Fibroblast of lung (primary cell): ENCODE measurements at regions not wholly inside any gene's neighbourhood (a gene's known extent, or its start where the extent isn't known, plus 50 kb on each side); places are given as distances from the start of the nearest gene placed in this dataset.

Experiments used
- DNase-seq, 2 donors: peaks; one replicate each; pipeline versions ENCODE4 v3.0.0 to v3.0.0-alpha.2; 2010; ENCODE audit warnings: low read depth in 2 of 2
- H2AFZ ChIP-seq: 2 replicates; pipeline ENCODE4 v1.5.1; 2012; ENCODE audit warnings: low read length, control low read depth, inconsistent platforms
- H3K27ac ChIP-seq: 2 replicates; pipeline ENCODE4 v1.5.1; 2011; ENCODE audit warnings: low read length, control low read depth; ENCODE audit not compliant: insufficient read depth
- H3K27me3 ChIP-seq: 2 replicates; pipeline ENCODE4 v1.5.1; 2011; ENCODE audit warnings: mild to moderate bottlenecking, low read length; ENCODE audit not compliant: control insufficient read depth, insufficient read depth
- H3K36me3 ChIP-seq: 2 replicates; pipeline ENCODE4 v1.5.1; 2011; ENCODE audit warnings: low read length; ENCODE audit not compliant: control insufficient read depth, insufficient read depth
- H3K4me1 ChIP-seq: 2 replicates; pipeline ENCODE4 v1.5.1; 2011; ENCODE audit warnings: low read length; ENCODE audit not compliant: control insufficient read depth, insufficient read depth; ENCODE audit errors: extremely low read depth
- H3K4me2 ChIP-seq: 2 replicates; pipeline ENCODE4 v1.5.1; 2011; ENCODE audit warnings: low read length, control low read depth; ENCODE audit not compliant: insufficient read depth; ENCODE audit errors: extremely low read depth
- H3K4me3 ChIP-seq, 4 experiments: fragments of 200-600 bp in 1 of 4; sonication (generic) in 1 of 4; replicated peaks in 1 of 4; 2 replicates each; pipeline ENCODE4 v1.5.1; 2011 to 2016; ENCODE audit warnings: low read length in 4 of 4, low read depth in 3 of 4, mild to moderate bottlenecking in 3 of 4, control low read depth in 2 of 4, inconsistent platforms in 1 of 4, mixed read lengths in 1 of 4; ENCODE audit not compliant: insufficient read depth in 1 of 4; ENCODE audit errors: control extremely low read depth in 1 of 4
- H3K79me2 ChIP-seq: 2 replicates; pipeline ENCODE4 v1.5.1; 2012; ENCODE audit warnings: mild to moderate bottlenecking, low read length, inconsistent platforms; ENCODE audit not compliant: control insufficient read depth, insufficient read depth
- H3K9ac ChIP-seq: 2 replicates; pipeline ENCODE4 v1.5.1; 2011; ENCODE audit warnings: mild to moderate bottlenecking, low read length, control low read depth; ENCODE audit not compliant: insufficient read depth
- H3K9me3 ChIP-seq: 2 replicates; pipeline ENCODE4 v1.5.1; 2012; ENCODE audit warnings: low read depth, low read length; ENCODE audit not compliant: control insufficient read depth, insufficient read depth
- H4K20me1 ChIP-seq: 2 replicates; pipeline ENCODE4 v1.5.1; 2011; ENCODE audit warnings: low read length; ENCODE audit not compliant: control insufficient read depth, insufficient read depth; ENCODE audit errors: extremely low read depth
- EZH2 ChIP-seq: IDR thresholded peaks from 2 replicates; pipeline ENCODE4 v1.5.1; 2012; ENCODE audit warnings: low read length, control low read depth, mild to moderate bottlenecking; ENCODE audit errors: missing control alignments
- TF ChIP-seq, protein P1 (sequence below), 2 donors: IDR thresholded peaks in 1 of 2; conservative IDR thresholded peaks in 1 of 2; 1 replicate in 1 of 2; 2 replicates in 1 of 2; pipeline ENCODE4 v1.5.1; 2011 to 2012; ENCODE audit warnings: low read length in 2 of 2, control low read depth in 1 of 2, inconsistent platforms in 1 of 2, low read depth in 1 of 2, mild to moderate bottlenecking in 1 of 2

DNA sequence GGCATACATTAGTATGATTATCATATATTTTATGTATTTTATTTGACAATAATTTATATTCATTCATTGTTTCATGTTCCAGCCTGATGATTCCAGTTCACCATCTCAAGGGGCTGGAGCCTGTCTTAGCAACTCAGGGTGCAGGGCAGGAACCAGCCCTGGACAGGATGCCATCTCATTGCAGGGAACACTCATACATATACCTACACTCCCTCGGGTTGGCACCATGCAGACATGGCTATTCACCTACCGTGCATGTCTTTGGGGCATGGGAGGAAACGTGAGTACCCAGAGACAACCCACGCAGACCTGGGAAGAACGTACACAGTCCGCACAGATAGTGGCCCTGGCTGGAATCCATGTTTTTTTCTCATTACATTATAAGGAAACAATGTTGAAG, 151.0 kb upstream of the ZNF536 start:
- Histone ChIP-seq H3K4me3 (no peak overlapping the region), H3K79me2 (no peaks in the 10 kb centered on the region), H3K27ac (no peak overlapping the region), H3K9me3 (no peaks in the 10 kb centered on the region), H3K9ac (no peak overlapping the region), H3K27me3 (peaks cover 3% of the 10 kb centered on the region), H2AFZ (no peak overlapping the region), H3K4me2 (no peak overlapping the region), H3K4me1 (no peaks in the 10 kb centered on the region), H3K36me3 (no peaks in the 10 kb centered on the region), H4K20me1 (no peaks in the 10 kb centered on the region)
- DNase-seq = no peak
- no peak for TF ChIP-seq EZH2
- TF ChIP-seq, protein P1, sequence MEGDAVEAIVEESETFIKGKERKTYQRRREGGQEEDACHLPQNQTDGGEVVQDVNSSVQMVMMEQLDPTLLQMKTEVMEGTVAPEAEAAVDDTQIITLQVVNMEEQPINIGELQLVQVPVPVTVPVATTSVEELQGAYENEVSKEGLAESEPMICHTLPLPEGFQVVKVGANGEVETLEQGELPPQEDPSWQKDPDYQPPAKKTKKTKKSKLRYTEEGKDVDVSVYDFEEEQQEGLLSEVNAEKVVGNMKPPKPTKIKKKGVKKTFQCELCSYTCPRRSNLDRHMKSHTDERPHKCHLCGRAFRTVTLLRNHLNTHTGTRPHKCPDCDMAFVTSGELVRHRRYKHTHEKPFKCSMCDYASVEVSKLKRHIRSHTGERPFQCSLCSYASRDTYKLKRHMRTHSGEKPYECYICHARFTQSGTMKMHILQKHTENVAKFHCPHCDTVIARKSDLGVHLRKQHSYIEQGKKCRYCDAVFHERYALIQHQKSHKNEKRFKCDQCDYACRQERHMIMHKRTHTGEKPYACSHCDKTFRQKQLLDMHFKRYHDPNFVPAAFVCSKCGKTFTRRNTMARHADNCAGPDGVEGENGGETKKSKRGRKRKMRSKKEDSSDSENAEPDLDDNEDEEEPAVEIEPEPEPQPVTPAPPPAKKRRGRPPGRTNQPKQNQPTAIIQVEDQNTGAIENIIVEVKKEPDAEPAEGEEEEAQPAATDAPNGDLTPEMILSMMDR (conservative IDR thresholded peaks at IDR 0.05 in 1 of 2, IDR thresholded peaks at IDR 0.05 in 1 of 2; ENCODE audit: low read depth in 1 of 2, low read length in 2 of 2) = no peak

DNA sequence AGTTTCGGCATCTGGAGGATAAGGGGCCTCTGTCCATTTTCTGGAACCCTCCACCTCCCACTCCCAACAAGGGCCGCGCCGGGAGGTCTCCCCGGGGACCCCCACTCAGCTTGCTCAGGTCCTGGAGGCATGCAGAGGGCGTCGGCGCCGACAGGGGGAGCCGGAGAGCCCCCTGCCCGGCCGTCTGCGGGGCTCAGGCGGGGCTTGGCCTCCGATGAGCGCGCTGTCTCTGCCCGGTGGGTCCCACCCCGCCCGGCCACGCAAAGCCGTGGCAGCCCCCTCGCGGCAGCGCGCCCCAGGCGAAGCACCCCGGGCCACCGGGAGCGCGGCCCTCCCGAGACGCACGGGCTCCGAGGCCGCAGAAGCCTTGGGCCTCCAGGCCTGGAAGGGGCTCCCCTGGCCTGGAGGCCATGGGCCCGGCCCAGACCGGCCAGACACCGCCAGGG, 149.7 kb upstream of the ZNF536 start:
- no peaks in the 10 kb centered on the region for H3K9me3 ChIP-seq
- H4K20me1 ChIP-seq = no peaks in the 10 kb centered on the region
- no peak overlapping the region for H3K9ac ChIP-seq
- no peak for DNase-seq
- H3K4me1 ChIP-seq = peaks cover 2% of the 10 kb centered on the region
- no peak overlapping the region for H3K27ac ChIP-seq
- no peak overlapping the region for H3K4me2 ChIP-seq
- H3K4me3 ChIP-seq = no peak overlapping the region
- H3K79me2 ChIP-seq = no peaks in the 10 kb centered on the region
- peaks cover 13% of the 10 kb centered on the region for H3K27me3 ChIP-seq
- TF ChIP-seq EZH2 = no peak
- TF ChIP-seq, protein P1 (conservative IDR thresholded peaks at IDR 0.05 in 1 of 2, IDR thresholded peaks at IDR 0.05 in 1 of 2; ENCODE audit: low read depth in 1 of 2, low read length in 2 of 2) = peak in 1 of 2 donors; percentile 33
- H3K36me3 ChIP-seq = no peaks in the 10 kb centered on the region
- no peak overlapping the region for H2AFZ ChIP-seq

DNA sequence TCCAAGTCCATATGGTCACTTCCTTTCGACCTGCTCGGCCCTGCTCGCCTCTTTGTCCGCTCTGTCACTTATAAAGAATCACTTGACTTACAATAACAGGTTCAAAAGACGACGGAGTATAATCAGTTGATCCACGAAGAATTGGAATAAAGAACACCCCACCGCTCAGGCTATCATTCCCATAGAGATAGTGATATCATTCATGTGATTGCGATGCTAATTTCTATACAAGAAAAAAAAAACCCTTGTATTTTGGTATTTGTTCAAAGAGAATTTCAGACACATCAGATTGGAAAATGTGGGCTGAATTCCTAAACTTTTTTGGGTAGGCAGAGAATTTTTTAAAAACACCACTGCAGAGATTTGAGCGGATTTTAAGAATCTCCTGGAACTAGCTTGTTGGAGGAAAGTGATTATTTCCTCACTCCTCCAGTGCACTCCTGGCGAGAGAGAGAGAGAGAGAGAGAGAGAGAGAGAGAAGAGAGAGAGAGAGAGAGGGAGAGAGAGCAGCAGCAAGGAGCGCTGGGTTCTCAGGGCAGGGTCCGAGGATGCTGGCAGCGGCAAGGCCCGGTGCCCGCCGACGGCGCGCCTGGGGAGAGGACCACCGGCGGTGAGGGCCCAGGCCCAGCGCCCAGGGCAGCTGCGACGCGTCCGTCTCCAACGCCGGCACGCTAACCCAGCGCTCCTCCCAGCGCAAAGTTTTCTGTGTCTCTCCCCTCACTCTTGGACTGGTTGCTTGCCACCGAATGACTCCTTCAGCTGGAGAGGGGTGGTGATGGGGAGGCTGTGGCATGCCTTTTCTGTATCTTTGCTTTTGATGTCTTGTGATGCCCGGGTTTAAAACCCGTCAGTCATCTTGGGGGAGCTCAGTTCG, 149.0 kb upstream of the ZNF536 start:
- no peaks in the 10 kb centered on the region for H3K9me3 ChIP-seq
- no peak overlapping the region for H2AFZ ChIP-seq
- H3K4me3 ChIP-seq = no peak overlapping the region
- no peak overlapping the region for H3K27ac ChIP-seq
- H3K9ac ChIP-seq = no peak overlapping the region
- TF ChIP-seq, protein P1 (conservative IDR thresholded peaks at IDR 0.05 in 1 of 2, IDR thresholded peaks at IDR 0.05 in 1 of 2; ENCODE audit: low read depth in 1 of 2, low read length in 2 of 2) = no peak
- TF ChIP-seq EZH2 = no peak
- H3K27me3 ChIP-seq = peaks cover 13% of the 10 kb centered on the region
- DNase-seq = no peak
- no peaks in the 10 kb centered on the region for H3K36me3 ChIP-seq
- no peaks in the 10 kb centered on the region for H4K20me1 ChIP-seq
- no peaks in the 10 kb centered on the region for H3K79me2 ChIP-seq
- H3K4me2 ChIP-seq = no peak overlapping the region
- H3K4me1 ChIP-seq = peaks cover 2% of the 10 kb centered on the region
